ENCODE measurements at regions not wholly inside any gene's neighbourhood (a gene's known extent, or its start where the extent isn't known, plus 50 kb on each side); places are given as distances from the start of the nearest gene placed in this dataset.

- Histone ChIP-seq H3K9me3 (ENCODE audit: insufficient read depth, low read depth, low read length) (peaks cover 16% of the 10 kb centered on the region), H3K27ac (ENCODE audit: low read length) (no peak overlapping the region), H3K27me3 (ENCODE audit: insufficient read depth, low read length) (no peaks in the 10 kb centered on the region), H3K36me3 (ENCODE audit: insufficient read depth, low read depth, low read length) (no peaks in the 10 kb centered on the region), H3K4me3 (ENCODE audit: low read length) (no peak overlapping the region), H3K4me1 (ENCODE audit: insufficient read depth, low read length) (peaks cover 4% of the 10 kb centered on the region; the same call in 1 of the 2 replicates), H3K9ac (ENCODE audit: low read depth, low read length) (no peak overlapping the region)
Measured at GRCh38 chr18:11304928-11305327, 155.6 kb upstream of the PIEZO2 start.

DNA sequence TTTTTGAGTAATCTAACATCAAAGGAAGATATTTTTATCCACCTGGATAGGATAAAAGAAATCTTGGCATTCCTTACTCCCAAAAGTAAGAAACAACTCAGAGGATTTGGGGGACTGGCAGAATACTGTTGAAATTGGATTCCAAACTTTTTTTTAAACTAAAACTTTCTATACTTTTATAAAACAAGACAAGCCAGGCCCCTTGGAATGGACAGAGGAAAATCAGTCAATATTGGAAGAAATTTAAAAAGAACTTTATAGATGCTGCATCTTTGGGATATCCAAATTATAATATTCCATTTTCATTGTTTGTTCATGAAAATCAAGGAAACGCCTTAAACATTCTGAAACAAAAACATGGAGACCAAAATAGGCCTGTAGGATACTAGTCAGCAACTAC lies 147.6 kb upstream of the PIEZO2 start:
- no peaks in the 10 kb centered on the region for H3K27me3 ChIP-seq (ENCODE audit: insufficient read depth, low read length)
- H3K36me3 ChIP-seq (ENCODE audit: insufficient read depth, low read depth, low read length): no peaks in the 10 kb centered on the region

DNA sequence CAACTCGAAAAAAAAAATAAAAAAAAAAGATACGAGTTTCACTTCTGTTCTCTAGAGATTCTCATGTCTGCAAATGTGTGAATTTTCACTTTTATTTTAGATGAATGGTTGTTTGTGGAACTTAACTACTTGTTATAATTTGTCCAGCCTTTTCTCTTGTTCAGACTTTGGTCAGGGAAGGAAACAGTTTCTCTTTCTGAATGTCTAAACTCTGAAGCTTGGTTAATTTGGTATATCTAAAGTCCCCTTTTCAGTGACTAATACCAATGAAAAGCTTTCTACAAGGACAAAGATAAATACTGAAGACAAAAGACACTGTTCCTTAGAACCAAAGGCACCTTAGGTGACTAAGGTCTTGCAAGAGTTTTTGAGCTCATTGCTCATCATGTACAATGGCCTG lies 144.4 kb upstream of the PIEZO2 start:
- H3K4me3 ChIP-seq (ENCODE audit: low read length): no peak overlapping the region
- H3K27ac ChIP-seq (ENCODE audit: low read length): no peak overlapping the region
- no peak overlapping the region for H3K9ac ChIP-seq (ENCODE audit: low read depth, low read length)
- no peaks in the 10 kb centered on the region for H3K36me3 ChIP-seq (ENCODE audit: insufficient read depth, low read depth, low read length)
- H3K4me1 ChIP-seq (ENCODE audit: insufficient read depth, low read length): peaks cover 6% of the 10 kb centered on the region; the same call in 1 of the 2 replicates
- H3K27me3 ChIP-seq (ENCODE audit: insufficient read depth, low read length): no peaks in the 10 kb centered on the region
- no peaks in the 10 kb centered on the region for H3K9me3 ChIP-seq (ENCODE audit: insufficient read depth, low read depth, low read length)

More for the DNA sequence above, 147.6 kb upstream of the PIEZO2 start:
- Histone ChIP-seq H3K9me3 (ENCODE audit: insufficient read depth, low read depth, low read length) (peaks cover 12% of the 10 kb centered on the region; the same call in 1 of the 2 replicates), H3K4me3 (ENCODE audit: low read length) (no peak overlapping the region), H3K4me1 (ENCODE audit: insufficient read depth, low read length) (no peaks in the 10 kb centered on the region), H3K9ac (ENCODE audit: low read depth, low read length) (no peak overlapping the region), H3K27ac (ENCODE audit: low read length) (no peak overlapping the region)

DNA sequence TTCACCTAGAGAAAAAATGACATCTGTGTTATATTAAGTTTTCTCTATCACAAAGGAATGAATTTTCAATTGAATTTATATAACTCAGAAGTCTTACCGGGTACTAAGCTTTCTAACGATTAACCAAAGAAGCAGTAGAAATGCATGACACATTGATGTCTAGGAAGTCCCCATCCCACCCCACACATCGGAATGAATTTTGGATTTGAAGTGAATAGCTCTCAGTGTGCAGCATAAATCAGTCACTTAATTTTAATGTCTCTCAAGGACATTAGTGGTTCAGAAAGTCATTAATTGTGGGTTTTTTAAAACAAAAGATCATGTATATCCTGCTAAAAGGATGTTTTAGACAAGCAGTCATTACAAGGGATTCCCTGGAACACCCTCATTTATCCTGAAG lies 141.4 kb upstream of the PIEZO2 start:
- Histone ChIP-seq H3K36me3 (ENCODE audit: insufficient read depth, low read depth, low read length) (no peaks in the 10 kb centered on the region), H3K4me1 (ENCODE audit: insufficient read depth, low read length) (peaks cover 6% of the 10 kb centered on the region; the same call in 1 of the 2 replicates), H3K27me3 (ENCODE audit: insufficient read depth, low read length) (no peaks in the 10 kb centered on the region), H3K27ac (ENCODE audit: low read length) (no peak overlapping the region), H3K9ac (ENCODE audit: low read depth, low read length) (no peak overlapping the region), H3K4me3 (ENCODE audit: low read length) (no peak overlapping the region), H3K9me3 (ENCODE audit: insufficient read depth, low read depth, low read length) (no peaks in the 10 kb centered on the region)

- Histone ChIP-seq H3K36me3 (ENCODE audit: insufficient read depth, low read depth, low read length) (no peaks in the 10 kb centered on the region), H3K9ac (ENCODE audit: low read depth, low read length) (no peak overlapping the region)
Measured at GRCh38 chr18:11289248-11289647, 139.9 kb upstream of the PIEZO2 start.

GRCh38 chr18:11288401-11288800 lies 139.0 kb upstream of the PIEZO2 start:
- Histone ChIP-seq H3K36me3 (ENCODE audit: insufficient read depth, low read depth, low read length) (no peaks in the 10 kb centered on the region), H3K27ac (ENCODE audit: low read length) (no peak overlapping the region), H3K9me3 (ENCODE audit: insufficient read depth, low read depth, low read length) (no peaks in the 10 kb centered on the region), H3K4me1 (ENCODE audit: insufficient read depth, low read length) (peaks cover 6% of the 10 kb centered on the region; the same call in 1 of the 2 replicates), H3K9ac (ENCODE audit: low read depth, low read length) (no peak overlapping the region), H3K27me3 (ENCODE audit: insufficient read depth, low read length) (no peaks in the 10 kb centered on the region), H3K4me3 (ENCODE audit: low read length) (no peak overlapping the region)

More at GRCh38 chr18:11289248-11289647, 139.9 kb upstream of the PIEZO2 start:
- no peaks in the 10 kb centered on the region for H3K9me3 ChIP-seq (ENCODE audit: insufficient read depth, low read depth, low read length)
- no peaks in the 10 kb centered on the region for H3K27me3 ChIP-seq (ENCODE audit: insufficient read depth, low read length)
- H3K4me3 ChIP-seq (ENCODE audit: low read length): no peak overlapping the region
- H3K4me1 ChIP-seq (ENCODE audit: insufficient read depth, low read length): peaks cover 6% of the 10 kb centered on the region; the same call in 1 of the 2 replicates
- no peak overlapping the region for H3K27ac ChIP-seq (ENCODE audit: low read length)

DNA sequence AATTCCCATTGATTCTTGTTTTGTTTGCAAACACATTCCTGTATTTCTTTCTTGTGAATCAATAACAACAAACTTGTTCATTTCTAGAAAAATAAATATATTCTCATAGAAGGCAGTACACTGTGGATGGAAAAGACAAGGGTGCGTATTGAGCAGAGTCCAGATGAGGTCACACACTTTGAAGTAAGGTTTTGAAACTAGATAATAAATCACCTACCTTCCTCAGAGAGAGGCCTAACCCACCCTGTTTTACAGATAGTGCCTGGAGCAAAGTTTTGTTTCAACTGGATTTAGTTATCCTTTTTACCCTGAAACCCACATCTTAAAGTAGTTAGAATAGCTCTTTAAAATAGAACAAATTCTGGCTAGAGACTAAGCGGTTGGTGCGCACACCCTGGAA lies 137.1 kb upstream of the PIEZO2 start:
- Histone ChIP-seq H3K27ac (ENCODE audit: low read length) (no peak overlapping the region), H3K9me3 (ENCODE audit: insufficient read depth, low read depth, low read length) (no peaks in the 10 kb centered on the region), H3K9ac (ENCODE audit: low read depth, low read length) (no peak overlapping the region)

DNA sequence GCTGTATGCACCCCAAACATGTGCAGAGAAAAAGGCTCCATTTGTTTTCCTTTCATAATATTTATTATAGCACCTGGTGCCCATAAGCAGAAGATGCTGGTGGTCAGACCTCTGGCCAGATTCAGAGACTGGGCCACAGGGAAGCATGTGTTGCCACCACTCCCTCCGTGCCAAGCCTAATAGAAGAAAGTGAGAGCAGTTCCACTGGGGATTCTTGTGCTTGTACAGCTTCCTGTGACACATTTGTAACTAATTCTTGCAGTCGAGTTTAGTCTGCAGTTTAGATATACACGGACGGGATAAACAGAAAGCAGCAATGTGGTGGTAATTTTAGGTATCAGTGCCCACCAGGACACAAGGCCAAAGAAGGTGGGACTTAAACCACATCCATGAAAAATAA lies 135.4 kb upstream of the PIEZO2 start:
- Histone ChIP-seq H3K4me1 (ENCODE audit: insufficient read depth, low read length) (no peaks in the 10 kb centered on the region), H3K9me3 (ENCODE audit: insufficient read depth, low read depth, low read length) (no peaks in the 10 kb centered on the region), H3K4me3 (ENCODE audit: low read length) (no peak overlapping the region), H3K9ac (ENCODE audit: low read depth, low read length) (no peak overlapping the region), H3K36me3 (ENCODE audit: insufficient read depth, low read depth, low read length) (no peaks in the 10 kb centered on the region), H3K27me3 (ENCODE audit: insufficient read depth, low read length) (no peaks in the 10 kb centered on the region), H3K27ac (ENCODE audit: low read length) (no peak overlapping the region)

More for the DNA sequence above, 137.1 kb upstream of the PIEZO2 start:
- Histone ChIP-seq H3K4me1 (ENCODE audit: insufficient read depth, low read length) (peaks cover 6% of the 10 kb centered on the region; the same call in 1 of the 2 replicates), H3K4me3 (ENCODE audit: low read length) (no peak overlapping the region), H3K36me3 (ENCODE audit: insufficient read depth, low read depth, low read length) (no peaks in the 10 kb centered on the region), H3K27me3 (ENCODE audit: insufficient read depth, low read length) (no peaks in the 10 kb centered on the region)

GRCh38 chr18:11284349-11284748 lies 135.0 kb upstream of the PIEZO2 start:
- H3K4me3 ChIP-seq (ENCODE audit: low read length): no peak overlapping the region
- no peak overlapping the region for H3K9ac ChIP-seq (ENCODE audit: low read depth, low read length)
- H3K27me3 ChIP-seq (ENCODE audit: insufficient read depth, low read length): no peaks in the 10 kb centered on the region
- H3K27ac ChIP-seq (ENCODE audit: low read length): no peak overlapping the region
- H3K36me3 ChIP-seq (ENCODE audit: insufficient read depth, low read depth, low read length): no peaks in the 10 kb centered on the region
- H3K4me1 ChIP-seq (ENCODE audit: insufficient read depth, low read length): no peaks in the 10 kb centered on the region
- no peaks in the 10 kb centered on the region for H3K9me3 ChIP-seq (ENCODE audit: insufficient read depth, low read depth, low read length)

DNA sequence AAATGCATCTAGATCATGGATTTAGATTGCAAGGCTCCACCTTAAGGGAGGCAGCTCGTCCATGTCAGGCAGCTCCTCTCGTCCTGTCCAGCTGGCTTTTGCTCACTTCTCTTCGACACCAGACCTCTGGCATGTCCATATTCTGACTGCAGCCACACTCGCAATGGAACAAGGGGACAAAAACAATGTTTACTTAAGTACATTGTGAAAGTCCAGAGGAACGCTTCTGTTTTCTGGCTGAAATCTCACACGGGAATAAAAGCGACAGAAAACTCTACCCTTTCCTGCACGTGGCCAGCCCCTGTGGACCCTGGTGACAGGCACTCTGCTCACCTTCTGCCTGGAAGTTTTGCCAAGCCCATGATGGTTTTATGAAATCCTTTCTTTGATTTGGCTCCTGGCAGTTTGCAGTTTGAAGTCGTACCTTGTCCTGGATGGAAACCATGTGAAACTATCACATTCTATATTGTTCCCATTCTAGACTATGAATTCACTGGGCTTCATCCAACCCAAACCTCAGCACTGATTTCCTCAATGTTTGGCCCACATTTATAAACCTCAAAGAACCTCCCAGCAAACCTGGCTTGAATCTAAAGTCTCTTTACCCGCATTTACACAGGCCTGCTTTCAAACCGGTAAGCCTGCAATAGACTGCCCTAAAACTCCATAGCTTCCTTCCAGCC lies 134.3 kb upstream of the PIEZO2 start:
- no peaks in the 10 kb centered on the region for H3K4me1 ChIP-seq (ENCODE audit: insufficient read depth, low read length)
- H3K36me3 ChIP-seq (ENCODE audit: insufficient read depth, low read depth, low read length): no peaks in the 10 kb centered on the region
- no peak overlapping the region for H3K4me3 ChIP-seq (ENCODE audit: low read length)
- H3K9ac ChIP-seq (ENCODE audit: low read depth, low read length): no peak overlapping the region
- H3K27ac ChIP-seq (ENCODE audit: low read length): no peak overlapping the region
- no peaks in the 10 kb centered on the region for H3K27me3 ChIP-seq (ENCODE audit: insufficient read depth, low read length)
- H3K9me3 ChIP-seq (ENCODE audit: insufficient read depth, low read depth, low read length): no peaks in the 10 kb centered on the region

- Histone ChIP-seq H3K4me1 (ENCODE audit: insufficient read depth, low read length) (no peaks in the 10 kb centered on the region), H3K27me3 (ENCODE audit: insufficient read depth, low read length) (no peaks in the 10 kb centered on the region), H3K9me3 (ENCODE audit: insufficient read depth, low read depth, low read length) (no peaks in the 10 kb centered on the region), H3K36me3 (ENCODE audit: insufficient read depth, low read depth, low read length) (no peaks in the 10 kb centered on the region), H3K9ac (ENCODE audit: low read depth, low read length) (no peak overlapping the region), H3K4me3 (ENCODE audit: low read length) (no peak overlapping the region), H3K27ac (ENCODE audit: low read length) (no peak overlapping the region)
Measured at GRCh38 chr18:11279461-11279860, 130.1 kb upstream of the PIEZO2 start.

GRCh38 chr18:11276678-11277077 lies 127.3 kb upstream of the PIEZO2 start:
- no peak overlapping the region for H3K27ac ChIP-seq (ENCODE audit: low read length)
- no peak overlapping the region for H3K9ac ChIP-seq (ENCODE audit: low read depth, low read length)
- H3K4me1 ChIP-seq (ENCODE audit: insufficient read depth, low read length): no peaks in the 10 kb centered on the region
- H3K4me3 ChIP-seq (ENCODE audit: low read length): no peak overlapping the region
- no peaks in the 10 kb centered on the region for H3K36me3 ChIP-seq (ENCODE audit: insufficient read depth, low read depth, low read length)
- H3K27me3 ChIP-seq (ENCODE audit: insufficient read depth, low read length): no peaks in the 10 kb centered on the region
- H3K9me3 ChIP-seq (ENCODE audit: insufficient read depth, low read depth, low read length): no peaks in the 10 kb centered on the region
